Thoracic aorta (tissue), 2 donors: ENCODE measurements at regions not wholly inside any gene's neighbourhood (a gene's known extent, or its start where the extent isn't known, plus 50 kb on each side); places are given as distances from the start of the nearest gene placed in this dataset.

Source experiments
- ATAC-seq: fragments of 150-250 bp; one replicate; pipeline ENCODE4 v1.8.0; 2017; ENCODE audit warnings: low read depth; ENCODE audit not compliant: insufficient number of reproducible peaks, low FRiP score
- DNase-seq: peaks from one replicate; pipeline ENCODE4 v3.0.0-alpha.2; 2020; ENCODE audit warnings: low spot score
- H3K27ac ChIP-seq, 2 donors: fragments of 200-600 bp; sonication (generic); 1 replicate in 1 of 2; 2 replicates in 1 of 2; pipeline ENCODE4 v1.5.1; 2016; ENCODE audit warnings: mild to moderate bottlenecking in 2 of 2, moderate library complexity in 2 of 2
- H3K27me3 ChIP-seq: fragments of 200-600 bp; sonication (generic); replicated peaks from 2 replicates; pipeline ENCODE4 v1.6.0; 2016; ENCODE audit warnings: mild to moderate bottlenecking; ENCODE audit not compliant: insufficient read depth
- H3K36me3 ChIP-seq: fragments of 200-600 bp; sonication (generic); one replicate; pipeline ENCODE4 v1.5.1; 2016
- H3K4me1 ChIP-seq, 2 donors: fragments of 200-600 bp; sonication (generic); 1 replicate in 1 of 2; 2 replicates in 1 of 2; pipeline versions ENCODE4 v1.5.1 to v1.6.0; 2016; ENCODE audit warnings: low read depth in 2 of 2, mild to moderate bottlenecking in 1 of 2; ENCODE audit not compliant: control insufficient read depth in 1 of 2
- H3K4me3 ChIP-seq: fragments of 200-600 bp; sonication (generic); 2 replicates; pipeline ENCODE4 v1.5.1; 2016; ENCODE audit warnings: mild to moderate bottlenecking
- H3K9me3 ChIP-seq: fragments of 200-600 bp; sonication (generic); 2 replicates; pipeline ENCODE4 v1.5.1; 2016
- TF ChIP-seq, protein P1 (sequence below): fragments of 200-600 bp; sonication (generic); IDR thresholded peaks from one replicate; pipeline ENCODE4 v1.5.1; 2019; ENCODE audit warnings: antibody characterized with exemption

DNA sequence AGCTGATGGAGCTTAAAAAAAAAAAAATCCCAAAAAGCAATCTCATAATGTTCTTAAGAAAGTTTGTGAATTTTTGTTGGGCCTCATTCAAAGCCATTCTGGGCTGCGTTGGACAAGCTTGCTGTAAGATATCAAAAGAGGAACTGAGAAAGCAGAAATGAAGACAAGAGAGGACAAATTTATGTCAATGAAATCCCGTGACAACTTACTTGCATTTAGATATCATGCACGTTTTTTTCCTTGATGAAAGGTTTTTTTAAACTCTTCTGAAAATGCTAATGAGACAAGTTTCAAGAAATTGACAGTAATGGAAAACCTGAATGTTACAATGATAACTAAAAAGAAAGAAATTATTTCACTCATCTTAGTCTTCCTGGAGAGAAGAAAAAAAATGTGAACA is 662.9 kb downstream of the SQOR start:
- no peaks in the 10 kb centered on the region for H3K9me3 ChIP-seq
- no peaks in the 10 kb centered on the region for H3K27me3 ChIP-seq
- no peaks in the 10 kb centered on the region for H3K36me3 ChIP-seq
- peaks cover 0 to 5% of the 10 kb centered on the region in 2 donors for H3K4me1 ChIP-seq
- H3K27ac ChIP-seq: no peak overlapping the region
- no peak for ATAC-seq
- no peak for DNase-seq
- H3K4me3 ChIP-seq: no peak overlapping the region
- TF ChIP-seq, protein P1, sequence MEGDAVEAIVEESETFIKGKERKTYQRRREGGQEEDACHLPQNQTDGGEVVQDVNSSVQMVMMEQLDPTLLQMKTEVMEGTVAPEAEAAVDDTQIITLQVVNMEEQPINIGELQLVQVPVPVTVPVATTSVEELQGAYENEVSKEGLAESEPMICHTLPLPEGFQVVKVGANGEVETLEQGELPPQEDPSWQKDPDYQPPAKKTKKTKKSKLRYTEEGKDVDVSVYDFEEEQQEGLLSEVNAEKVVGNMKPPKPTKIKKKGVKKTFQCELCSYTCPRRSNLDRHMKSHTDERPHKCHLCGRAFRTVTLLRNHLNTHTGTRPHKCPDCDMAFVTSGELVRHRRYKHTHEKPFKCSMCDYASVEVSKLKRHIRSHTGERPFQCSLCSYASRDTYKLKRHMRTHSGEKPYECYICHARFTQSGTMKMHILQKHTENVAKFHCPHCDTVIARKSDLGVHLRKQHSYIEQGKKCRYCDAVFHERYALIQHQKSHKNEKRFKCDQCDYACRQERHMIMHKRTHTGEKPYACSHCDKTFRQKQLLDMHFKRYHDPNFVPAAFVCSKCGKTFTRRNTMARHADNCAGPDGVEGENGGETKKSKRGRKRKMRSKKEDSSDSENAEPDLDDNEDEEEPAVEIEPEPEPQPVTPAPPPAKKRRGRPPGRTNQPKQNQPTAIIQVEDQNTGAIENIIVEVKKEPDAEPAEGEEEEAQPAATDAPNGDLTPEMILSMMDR: no peak

DNA sequence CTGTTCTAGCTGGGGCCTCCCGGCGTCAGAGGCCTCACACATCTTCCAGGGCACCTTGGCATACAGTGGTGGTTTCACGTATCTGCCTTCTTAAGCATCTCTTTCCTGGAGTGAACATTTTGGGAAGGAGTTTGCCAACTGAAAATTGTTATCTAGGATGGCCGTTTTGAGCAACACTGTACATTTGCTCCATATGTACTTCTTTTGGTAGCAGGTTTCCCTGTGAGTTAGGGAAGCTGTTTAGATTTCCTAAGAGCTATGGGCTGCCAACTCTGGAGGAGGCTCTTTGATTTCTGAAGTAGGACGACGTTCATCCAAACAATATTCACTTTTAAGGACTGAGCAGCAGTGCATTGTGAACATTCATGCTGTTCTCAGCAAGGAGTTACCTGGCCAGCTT is 665.9 kb downstream of the SQOR start:
- H3K4me1 ChIP-seq: peaks cover 0 to 5% of the 10 kb centered on the region in 2 donors
- TF ChIP-seq, protein P1: no peak
- no peak overlapping the region for H3K4me3 ChIP-seq
- no peak overlapping the region for H3K27ac ChIP-seq
- no peaks in the 10 kb centered on the region for H3K36me3 ChIP-seq
- no peak for ATAC-seq
- no peaks in the 10 kb centered on the region for H3K9me3 ChIP-seq
- no peak for DNase-seq
- H3K27me3 ChIP-seq: no peaks in the 10 kb centered on the region

DNA sequence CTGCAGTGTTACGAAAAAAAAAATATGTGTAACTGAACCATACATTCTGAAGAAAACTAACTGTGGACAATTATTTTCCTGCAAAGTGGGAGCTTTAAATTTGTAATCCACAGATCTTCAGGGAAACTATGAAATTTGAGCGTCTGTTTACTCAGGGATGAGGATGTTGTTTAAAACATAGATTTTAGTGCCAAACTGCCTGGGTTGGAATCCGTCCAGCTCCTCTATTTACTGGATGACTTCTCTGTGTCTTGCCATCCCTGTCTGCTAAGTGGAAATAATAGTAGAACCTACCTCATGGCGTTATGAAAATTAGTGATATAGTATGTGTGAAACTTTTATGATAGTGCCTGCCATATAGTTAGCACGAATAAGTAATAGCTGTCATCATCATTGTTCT is 666.5 kb downstream of the SQOR start:
- TF ChIP-seq, protein P1: no peak
- Histone ChIP-seq H3K9me3 (no peaks in the 10 kb centered on the region), H3K4me3 (no peak overlapping the region), H3K4me1 (peaks cover 0 to 5% of the 10 kb centered on the region in 2 donors), H3K27me3 (no peaks in the 10 kb centered on the region), H3K36me3 (no peaks in the 10 kb centered on the region), H3K27ac (no peak overlapping the region)
- no peak for ATAC-seq
- no peak for DNase-seq

DNA sequence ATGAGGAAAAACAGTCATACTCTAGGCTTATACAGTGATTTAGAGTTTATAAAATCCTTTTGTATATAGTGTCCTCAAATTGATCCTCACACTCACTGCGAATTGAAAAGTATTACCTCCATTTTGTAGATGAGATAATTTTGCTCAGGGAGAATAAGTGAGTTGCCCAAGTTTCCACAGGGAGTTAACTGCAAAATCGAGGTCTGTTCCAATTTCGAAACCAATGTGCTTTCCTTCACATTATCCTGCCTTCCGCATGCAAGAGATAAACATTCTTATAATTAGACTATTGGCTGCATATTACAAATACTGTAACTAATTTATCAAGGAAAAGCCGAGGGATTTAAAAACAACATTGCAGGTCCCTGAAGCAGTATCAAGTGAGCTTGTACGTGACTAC is 667.0 kb downstream of the SQOR start:
- no peak overlapping the region for H3K4me3 ChIP-seq
- no peak for DNase-seq
- no peaks in the 10 kb centered on the region for H3K9me3 ChIP-seq
- ATAC-seq: no peak
- peaks cover 0 to 5% of the 10 kb centered on the region in 2 donors for H3K4me1 ChIP-seq
- no peaks in the 10 kb centered on the region for H3K36me3 ChIP-seq
- TF ChIP-seq, protein P1: no peak
- no peak overlapping the region for H3K27ac ChIP-seq
- no peaks in the 10 kb centered on the region for H3K27me3 ChIP-seq

DNA sequence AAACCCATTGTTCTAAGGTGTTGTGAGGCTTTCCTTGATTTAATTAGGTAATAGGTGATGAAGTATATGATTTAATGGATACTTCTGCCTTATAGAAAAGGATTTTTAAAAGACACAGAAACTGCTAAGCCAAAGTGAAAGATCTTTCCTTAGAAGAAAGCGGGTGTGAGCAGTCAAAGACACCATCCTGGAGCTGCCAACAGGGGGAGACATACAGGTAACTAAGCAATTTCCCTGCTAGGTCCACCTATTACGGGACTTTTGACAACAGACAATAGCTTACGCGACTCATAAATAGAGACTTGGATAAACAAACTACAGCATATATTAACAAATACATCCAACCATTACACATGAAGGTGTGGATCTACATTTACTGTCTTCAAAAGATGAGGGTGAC is 669.5 kb downstream of the SQOR start:
- Histone ChIP-seq H3K36me3 (no peaks in the 10 kb centered on the region), H3K27me3 (no peaks in the 10 kb centered on the region), H3K27ac (no peak overlapping the region), H3K4me1 (peaks cover 0 to 6% of the 10 kb centered on the region in 2 donors), H3K9me3 (no peaks in the 10 kb centered on the region), H3K4me3 (no peak overlapping the region)
- TF ChIP-seq, protein P1: no peak
- DNase-seq: no peak
- ATAC-seq: no peak
